ENCODE measurements at regions not wholly inside any gene's neighbourhood (a gene's known extent, or its start where the extent isn't known, plus 50 kb on each side); places are given as distances from the start of the nearest gene placed in this dataset.

DNA sequence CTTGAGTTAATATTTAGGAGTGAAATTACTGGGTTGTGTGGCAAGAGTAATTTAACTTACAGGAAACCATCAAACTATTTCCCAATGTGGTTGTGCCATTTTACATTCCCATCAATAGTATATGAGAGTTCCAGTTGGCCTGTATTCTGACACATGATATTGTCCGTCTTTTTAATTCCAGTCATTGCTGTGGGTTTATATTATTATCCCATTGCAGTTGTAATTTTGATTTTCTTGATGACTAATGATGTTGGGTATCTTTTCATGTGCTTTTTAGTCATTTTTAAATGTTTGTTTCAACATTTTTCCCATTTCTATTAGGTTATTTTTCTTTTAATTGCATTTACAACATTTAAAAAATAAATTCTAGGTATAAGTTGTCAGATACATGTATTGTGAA, 614.0 kb downstream of the UTRN start:
- no peak overlapping the region for H3K4me3 ChIP-seq (ENCODE audit: low read depth, low read length)
- TF ChIP-seq, protein P1, sequence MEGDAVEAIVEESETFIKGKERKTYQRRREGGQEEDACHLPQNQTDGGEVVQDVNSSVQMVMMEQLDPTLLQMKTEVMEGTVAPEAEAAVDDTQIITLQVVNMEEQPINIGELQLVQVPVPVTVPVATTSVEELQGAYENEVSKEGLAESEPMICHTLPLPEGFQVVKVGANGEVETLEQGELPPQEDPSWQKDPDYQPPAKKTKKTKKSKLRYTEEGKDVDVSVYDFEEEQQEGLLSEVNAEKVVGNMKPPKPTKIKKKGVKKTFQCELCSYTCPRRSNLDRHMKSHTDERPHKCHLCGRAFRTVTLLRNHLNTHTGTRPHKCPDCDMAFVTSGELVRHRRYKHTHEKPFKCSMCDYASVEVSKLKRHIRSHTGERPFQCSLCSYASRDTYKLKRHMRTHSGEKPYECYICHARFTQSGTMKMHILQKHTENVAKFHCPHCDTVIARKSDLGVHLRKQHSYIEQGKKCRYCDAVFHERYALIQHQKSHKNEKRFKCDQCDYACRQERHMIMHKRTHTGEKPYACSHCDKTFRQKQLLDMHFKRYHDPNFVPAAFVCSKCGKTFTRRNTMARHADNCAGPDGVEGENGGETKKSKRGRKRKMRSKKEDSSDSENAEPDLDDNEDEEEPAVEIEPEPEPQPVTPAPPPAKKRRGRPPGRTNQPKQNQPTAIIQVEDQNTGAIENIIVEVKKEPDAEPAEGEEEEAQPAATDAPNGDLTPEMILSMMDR (IDR thresholded peaks at IDR 0.05; ENCODE audit: low read depth, low read length) = no peak

DNA sequence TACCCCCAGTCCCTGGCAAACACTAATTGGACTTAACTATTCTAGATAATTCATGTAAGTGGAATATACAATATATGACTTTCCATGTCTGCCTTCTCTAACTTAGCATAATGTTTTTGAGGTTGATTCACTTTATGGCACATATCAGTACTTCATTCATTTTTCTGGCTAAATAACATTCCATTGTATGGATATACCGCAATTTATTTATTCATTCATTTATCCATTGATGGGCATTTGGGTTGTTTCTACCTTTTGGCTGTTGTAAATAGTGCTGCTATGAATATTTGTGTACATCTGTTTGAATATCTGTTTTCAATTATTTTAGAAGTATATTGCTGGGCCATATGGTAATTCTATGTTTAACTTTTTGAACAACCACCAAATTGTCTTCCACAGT, 616.3 kb downstream of the UTRN start:
- TF ChIP-seq, protein P1 (IDR thresholded peaks at IDR 0.05; ENCODE audit: low read depth, low read length) = no peak

DNA sequence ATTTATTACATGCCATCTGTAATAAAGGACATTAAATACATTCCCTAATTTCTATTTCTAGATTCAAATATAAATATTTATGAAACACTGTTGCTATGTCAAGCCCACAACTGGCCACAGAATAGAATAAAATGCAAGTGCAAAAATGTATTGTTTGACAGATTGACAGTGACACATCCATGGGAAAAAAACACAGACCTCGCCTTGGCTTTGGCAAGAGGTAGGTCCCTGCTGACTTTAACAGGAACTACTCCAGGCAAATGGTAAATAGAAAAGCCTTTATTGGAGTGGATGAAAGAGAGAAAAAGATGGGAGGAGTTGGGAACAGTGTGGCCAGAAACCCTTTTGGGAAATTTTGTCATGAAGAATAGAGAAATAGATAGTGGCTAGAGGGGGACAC, 622.9 kb downstream of the UTRN start:
- H3K4me3 ChIP-seq (ENCODE audit: low read depth, low read length) = no peak overlapping the region
- TF ChIP-seq, protein P1 (IDR thresholded peaks at IDR 0.05; ENCODE audit: low read depth, low read length) = no peak

More for the DNA sequence above, 616.3 kb downstream of the UTRN start:
- no peak overlapping the region for H3K4me3 ChIP-seq (ENCODE audit: low read depth, low read length)

DNA sequence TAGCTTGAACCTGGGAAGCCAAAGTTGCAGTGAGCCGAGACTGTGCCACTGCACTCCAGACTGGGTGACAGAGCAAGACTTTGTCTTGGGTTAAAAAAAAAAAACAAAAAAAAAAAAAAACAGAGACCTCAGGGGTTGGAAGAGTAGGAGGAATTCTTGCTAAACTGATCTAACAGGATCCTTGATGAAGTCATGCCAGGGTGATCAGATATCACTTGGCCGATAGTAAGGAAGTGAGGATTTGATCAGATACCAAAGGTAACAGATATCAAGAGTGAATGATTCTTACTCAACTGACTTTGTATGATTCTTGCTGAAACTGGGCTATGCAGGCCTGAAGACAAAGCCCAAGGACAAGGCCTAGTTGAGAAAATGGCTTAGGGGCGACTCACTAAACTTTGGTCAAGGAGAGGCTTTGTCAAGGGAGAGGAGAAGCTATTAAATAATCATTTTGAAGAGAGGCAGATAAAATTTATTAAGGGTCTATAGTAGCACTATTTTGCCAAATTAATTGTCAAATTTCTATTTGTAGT, 624.7 kb downstream of the UTRN start:
- TF ChIP-seq, protein P1 (IDR thresholded peaks at IDR 0.05; ENCODE audit: low read depth, low read length) = no peak

DNA sequence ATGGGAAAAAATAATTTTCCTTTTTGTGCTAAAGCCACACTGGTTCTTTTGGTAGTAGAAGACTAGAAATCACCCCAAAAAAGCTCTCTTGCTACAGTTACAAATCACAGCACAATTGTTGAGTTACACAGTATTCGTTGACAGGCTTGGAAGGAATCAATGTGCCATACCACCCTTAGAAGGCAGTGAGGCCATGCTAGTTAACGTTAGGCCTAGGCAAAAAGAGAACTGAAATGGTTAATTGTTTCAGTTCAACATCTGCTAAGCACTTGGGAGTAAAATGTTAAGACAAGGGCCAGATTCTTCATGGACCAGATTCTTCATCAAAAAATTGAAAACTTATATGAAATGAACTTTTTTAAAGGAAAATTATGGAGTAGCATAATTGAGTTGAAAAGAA, 626.2 kb downstream of the UTRN start:
- no peak overlapping the region for H3K4me3 ChIP-seq (ENCODE audit: low read depth, low read length)
- TF ChIP-seq, protein P1 (IDR thresholded peaks at IDR 0.05; ENCODE audit: low read depth, low read length) = no peak

More for the DNA sequence above, 624.7 kb downstream of the UTRN start:
- H3K4me3 ChIP-seq (ENCODE audit: low read depth, low read length) = no peak overlapping the region

DNA sequence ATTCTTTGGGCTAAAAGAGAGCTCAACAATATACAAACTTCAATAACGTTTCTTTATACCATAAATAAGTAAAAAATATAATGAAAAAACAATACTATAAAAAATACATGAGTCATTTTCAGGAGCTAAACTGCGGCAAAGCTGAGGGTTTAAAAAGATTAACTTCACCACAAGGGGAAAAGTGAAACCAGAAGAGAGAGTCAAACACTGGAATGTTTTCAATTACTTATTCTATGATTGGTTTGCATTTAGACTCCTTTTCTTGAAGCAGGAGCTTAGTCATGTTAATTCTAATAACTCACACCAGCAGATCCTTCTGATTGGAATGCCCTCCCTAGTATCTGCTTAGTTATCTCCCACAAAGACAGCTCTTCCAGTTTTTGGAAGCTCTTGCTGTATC, 627.3 kb downstream of the UTRN start:
- H3K4me3 ChIP-seq (ENCODE audit: low read depth, low read length) = no peak overlapping the region

DNA sequence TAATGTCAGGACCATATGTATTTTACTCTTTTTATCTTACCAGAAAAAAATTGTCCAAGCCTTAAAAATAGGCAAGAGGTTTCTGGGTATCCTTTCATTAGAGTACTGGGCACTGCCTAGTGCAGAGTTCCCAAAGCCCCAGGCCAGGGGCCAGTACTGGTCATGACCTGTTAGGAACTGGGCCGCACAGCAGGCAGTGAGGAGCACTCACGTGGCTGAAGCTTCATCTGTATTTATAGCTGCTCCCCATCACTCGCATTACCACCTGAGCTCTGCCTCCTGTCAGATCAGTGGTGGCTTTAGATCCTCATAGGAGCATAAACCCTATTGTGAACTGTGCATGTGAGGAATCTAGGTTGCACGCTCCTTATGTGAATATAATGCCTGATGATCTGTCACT, 632.9 kb downstream of the UTRN start:
- no peak overlapping the region for H3K4me3 ChIP-seq (ENCODE audit: low read depth, low read length)
- TF ChIP-seq, protein P1 (IDR thresholded peaks at IDR 0.05; ENCODE audit: low read depth, low read length) = no peak

More for the DNA sequence above, 627.3 kb downstream of the UTRN start:
- TF ChIP-seq, protein P1 (IDR thresholded peaks at IDR 0.05; ENCODE audit: low read depth, low read length) = no peak

Data from WI38 (cell line).